MM.1S (cell line): ENCODE measurements at regions not wholly inside any gene's neighbourhood (a gene's known extent, or its start where the extent isn't known, plus 50 kb on each side); places are given as distances from the start of the nearest gene placed in this dataset.

Experiments
- DNase-seq: peaks from one replicate; pipeline ENCODE4 v3.0.0-alpha.2; 2015
- H2AFZ ChIP-seq: fragments of 300-600 bp; sonication (generic); 2 replicates; pipeline ENCODE4 v1.6.0; 2016; ENCODE audit warnings: antibody characterized with exemption, low read length
- H3F3A ChIP-seq: fragments of 300-600 bp; sonication (generic); 2 replicates; pipeline ENCODE4 v1.6.1; 2016; ENCODE audit warnings: mild to moderate bottlenecking, antibody characterized with exemption, low read length, moderate library complexity, mixed read lengths; ENCODE audit not compliant: insufficient read depth
- H3K27ac ChIP-seq: fragments of 300-600 bp; sonication (generic); 2 replicates; pipeline ENCODE4 v1.5.1; 2016; ENCODE audit warnings: mild to moderate bottlenecking, low read length
- H3K27me3 ChIP-seq: fragments of 300-600 bp; sonication (generic); replicated peaks from 2 replicates; pipeline ENCODE4 v1.6.0; 2016; ENCODE audit warnings: low read length; ENCODE audit not compliant: insufficient read depth
- H3K36me3 ChIP-seq: fragments of 300-600 bp; sonication (generic); replicated peaks from 2 replicates; pipeline ENCODE4 v1.6.1; 2016; ENCODE audit warnings: mild to moderate bottlenecking, low read length, mixed read lengths; ENCODE audit not compliant: insufficient read depth
- H3K4me1 ChIP-seq: fragments of 300-600 bp; sonication (generic); 2 replicates; pipeline ENCODE4 v1.6.1; 2016; ENCODE audit warnings: low read length, mixed read lengths
- H3K4me2 ChIP-seq: fragments of 300-600 bp; sonication (generic); 2 replicates; pipeline ENCODE4 v1.6.0; 2016; ENCODE audit warnings: low read depth, low read length
- H3K4me3 ChIP-seq: fragments of 300-600 bp; sonication (generic); 2 replicates; pipeline ENCODE4 v1.5.1; 2016; ENCODE audit warnings: low read length, mixed read lengths
- H3K79me2 ChIP-seq: fragments of 300-600 bp; sonication (generic); 2 replicates; pipeline ENCODE4 v1.6.1; 2016; ENCODE audit warnings: mixed run types, low read length, mixed read lengths
- H3K9ac ChIP-seq: fragments of 300-600 bp; sonication (generic); 2 replicates; pipeline ENCODE4 v1.6.1; 2016; ENCODE audit warnings: low read length, mixed read lengths
- H3K9me2 ChIP-seq: fragments of 300-600 bp; sonication (generic); replicated peaks from 2 replicates; pipeline ENCODE4 v1.6.1; 2016; ENCODE audit warnings: mild to moderate bottlenecking, low read length, mixed read lengths; ENCODE audit not compliant: insufficient read depth
- H3K9me3 ChIP-seq: fragments of 300-600 bp; sonication (generic); replicated peaks from 2 replicates; pipeline ENCODE4 v1.6.1; 2016; ENCODE audit warnings: mild to moderate bottlenecking, low read length, mixed read lengths; ENCODE audit not compliant: insufficient read depth
- H4K20me1 ChIP-seq: fragments of 300-600 bp; sonication (generic); 2 replicates; pipeline ENCODE4 v1.6.1; 2016; ENCODE audit warnings: mild to moderate bottlenecking, low read length, moderate library complexity, mixed read lengths; ENCODE audit not compliant: insufficient read depth
- CTCF ChIP-seq: fragments of 300-600 bp; sonication (generic); IDR thresholded peaks from 2 replicates; pipeline ENCODE4 v1.5.1; 2016; ENCODE audit warnings: antibody characterized with exemption, low read length, mixed read lengths
- EZH2 ChIP-seq: fragments of 300-600 bp; sonication (generic); optimal IDR thresholded peaks from 2 replicates; pipeline ENCODE3; 2017; ENCODE audit warnings: low read depth, mild to moderate bottlenecking, antibody characterized with exemption, low read length, mixed read lengths
- EZH2phosphoT487 ChIP-seq: fragments of 300-600 bp; sonication (generic); IDR thresholded peaks from 2 replicates; pipeline ENCODE4 v1.6.1; 2018; ENCODE audit warnings: antibody characterized with exemption, low read length

- H3K9me3 ChIP-seq: no peaks in the 10 kb centered on the region
- H3K4me1 ChIP-seq: peaks cover 18% of the 10 kb centered on the region
- H3K4me2 ChIP-seq: no peak overlapping the region
- H2AFZ ChIP-seq: no peak overlapping the region
- H3F3A ChIP-seq: peaks cover 19% of the 10 kb centered on the region
- H4K20me1 ChIP-seq: no peaks in the 10 kb centered on the region
- no peaks in the 10 kb centered on the region for H3K9me2 ChIP-seq
- DNase-seq: no peak
- no peak overlapping the region for H3K9ac ChIP-seq
- no peak overlapping the region for H3K27ac ChIP-seq
- TF ChIP-seq EZH2 (no peak), EZH2phosphoT487 (no peak), CTCF (no peak)
- H3K36me3 ChIP-seq: no peaks in the 10 kb centered on the region
- H3K4me3 ChIP-seq: no peak overlapping the region
- no peaks in the 10 kb centered on the region for H3K27me3 ChIP-seq
- H3K79me2 ChIP-seq: no peaks in the 10 kb centered on the region
These were observed 350.5 kb upstream of the OR4E1 start for GRCh38 chr14:22024137-22024536.

GRCh38 chr14:22018890-22019289 is 345.3 kb upstream of the OR4E1 start:
- no peaks in the 10 kb centered on the region for H3K9me2 ChIP-seq
- DNase-seq: no peak
- TF ChIP-seq CTCF (no peak), EZH2phosphoT487 (no peak), EZH2 (no peak)
- no peak overlapping the region for H2AFZ ChIP-seq
- H3K4me2 ChIP-seq: no peak overlapping the region
- H3F3A ChIP-seq: no peaks in the 10 kb centered on the region
- H3K4me1 ChIP-seq: no peaks in the 10 kb centered on the region
- no peak overlapping the region for H3K27ac ChIP-seq
- no peaks in the 10 kb centered on the region for H3K9me3 ChIP-seq
- H4K20me1 ChIP-seq: no peaks in the 10 kb centered on the region
- H3K9ac ChIP-seq: no peak overlapping the region
- no peak overlapping the region for H3K4me3 ChIP-seq
- no peaks in the 10 kb centered on the region for H3K36me3 ChIP-seq
- no peaks in the 10 kb centered on the region for H3K79me2 ChIP-seq
- H3K27me3 ChIP-seq: no peaks in the 10 kb centered on the region

GRCh38 chr14:22012452-22012851 is 338.8 kb upstream of the OR4E1 start:
- Histone ChIP-seq H3K27me3 (no peaks in the 10 kb centered on the region), H3K4me2 (no peak overlapping the region), H3K4me1 (no peaks in the 10 kb centered on the region), H3K36me3 (no peaks in the 10 kb centered on the region), H3K9me2 (no peaks in the 10 kb centered on the region), H4K20me1 (no peaks in the 10 kb centered on the region), H3K9ac (no peak overlapping the region), H3K9me3 (no peaks in the 10 kb centered on the region), H2AFZ (no peak overlapping the region), H3F3A (no peaks in the 10 kb centered on the region), H3K4me3 (no peak overlapping the region), H3K27ac (no peak overlapping the region), H3K79me2 (no peaks in the 10 kb centered on the region)
- TF ChIP-seq EZH2: no peak
- no peak for TF ChIP-seq CTCF
- TF ChIP-seq EZH2phosphoT487: no peak
- no peak for DNase-seq
